ENCODE measurements at regions not wholly inside any gene's neighbourhood (a gene's known extent, or its start where the extent isn't known, plus 50 kb on each side); places are given as distances from the start of the nearest gene placed in this dataset.

DNA sequence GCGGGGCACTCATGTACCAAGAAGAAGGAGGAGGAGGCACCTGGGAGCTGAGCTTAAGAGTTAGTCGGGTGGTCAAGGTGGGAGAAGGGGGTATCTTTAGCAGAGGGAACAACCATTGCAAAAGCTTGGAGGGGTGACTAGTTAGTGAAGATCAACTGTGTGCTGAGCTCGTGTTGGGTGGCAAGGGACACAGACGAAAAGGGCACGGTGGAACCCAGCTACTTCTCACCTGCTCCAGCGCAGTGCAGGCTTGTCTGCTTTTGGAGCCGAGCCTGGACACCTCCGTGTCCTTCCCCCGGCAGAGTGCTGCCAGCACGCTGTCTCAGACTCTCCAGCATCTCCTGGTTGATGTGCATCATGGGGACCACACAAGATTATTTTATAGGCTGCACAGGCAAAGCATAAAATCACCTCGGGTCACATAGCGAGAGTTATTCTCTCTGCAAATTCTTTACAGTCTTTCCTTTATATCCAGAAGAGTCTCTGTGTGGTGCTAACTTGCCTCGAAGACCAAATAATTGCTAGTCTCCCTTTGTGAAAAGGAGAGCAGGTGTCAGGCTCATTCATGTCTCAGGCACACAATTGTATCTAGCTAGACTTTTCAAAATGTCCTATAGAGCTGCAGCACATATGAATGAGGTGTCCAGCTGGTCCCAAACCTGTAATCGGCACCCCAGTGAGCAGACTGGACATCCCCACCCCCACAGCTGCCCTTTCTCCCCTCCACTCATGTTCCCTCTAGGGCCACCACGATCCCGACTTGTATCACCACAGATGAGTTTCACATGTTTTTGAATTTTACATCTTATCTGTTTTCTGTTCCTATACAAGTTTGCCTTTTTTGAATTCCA is 123.4 kb downstream of the CEBPB start:
- Histone ChIP-seq H3K27ac (ENCODE audit: insufficient read depth, low read depth, low read length) (no peak overlapping the region), H3K9ac (replicated peaks; ENCODE audit: extremely low read depth, insufficient read depth, low read length) (no peak overlapping the region), H3K9me3 (replicated peaks; ENCODE audit: control insufficient read depth, insufficient read depth, low read length) (no peaks in the 10 kb centered on the region), H3K36me3 (ENCODE audit: control insufficient read depth in 2 of 2, extremely low read depth in 1 of 2, insufficient read depth in 2 of 2, low read length in 2 of 2) (no peaks in the 10 kb centered on the region), H3K4me3 (replicated peaks in 1 of 3; ENCODE audit: insufficient read depth in 1 of 3, low read depth in 1 of 3, low read length in 3 of 3) (no peak overlapping the region), H3K79me2 (ENCODE audit: control insufficient read depth, insufficient read depth, low read length) (no peaks in the 10 kb centered on the region), H3K27me3 (ENCODE audit: control insufficient read depth in 2 of 2, insufficient read depth in 2 of 2, low read length in 2 of 2) (peaks cover 0 to 8% of the 10 kb centered on the region in 2 experiments), H3K4me2 (ENCODE audit: insufficient read depth, low read length) (no peak overlapping the region), H4K20me1 (replicated peaks; ENCODE audit: control insufficient read depth, extremely low read depth, insufficient read depth, low read length) (no peaks in the 10 kb centered on the region), H3K4me1 (ENCODE audit: control insufficient read depth, extremely low read depth, insufficient read depth, low read length) (peaks cover 6% of the 10 kb centered on the region), H2AFZ (ENCODE audit: low read depth, low read length) (no peak overlapping the region), H3K9me1 (replicated peaks; ENCODE audit: control insufficient read depth, extremely low read depth, insufficient read depth, low read length) (no peaks in the 10 kb centered on the region)
- ChIA-PET CTCF (no interaction called here), POLR2A (no interaction called here)
- no peak for FAIRE-seq
- dilution Hi-C loops (cut with MboI; ENCODE audit: extremely low pct_ligation_motif_present, low sequenced_read_pairs) (no loop called here), intact Hi-C loops (cut with micrococcal nuclease) (no loop called here)
- DNase-seq (ENCODE audit: low read depth, low spot score) = no peak
- TF ChIP-seq JUN (IDR thresholded peaks at IDR 0.05; ENCODE audit: borderline replicate concordance, insufficient read depth, insufficient read length, low read depth) (no peak), EZH2 (IDR thresholded peaks at IDR 0.05; ENCODE audit: borderline replicate concordance, low read depth, low read length, severe bottlenecking) (no peak), POLR2A (IDR thresholded peaks at IDR 0.05; ENCODE audit: low read depth, low read length) (no peak)
- TF ChIP-seq, protein P1, sequence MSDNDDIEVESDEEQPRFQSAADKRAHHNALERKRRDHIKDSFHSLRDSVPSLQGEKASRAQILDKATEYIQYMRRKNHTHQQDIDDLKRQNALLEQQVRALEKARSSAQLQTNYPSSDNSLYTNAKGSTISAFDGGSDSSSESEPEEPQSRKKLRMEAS (IDR thresholded peaks at IDR 0.05; ENCODE audit: insufficient read depth, insufficient read length) = no peak
- BruUV-seq (replicated peaks) = no TSS peak

DNA sequence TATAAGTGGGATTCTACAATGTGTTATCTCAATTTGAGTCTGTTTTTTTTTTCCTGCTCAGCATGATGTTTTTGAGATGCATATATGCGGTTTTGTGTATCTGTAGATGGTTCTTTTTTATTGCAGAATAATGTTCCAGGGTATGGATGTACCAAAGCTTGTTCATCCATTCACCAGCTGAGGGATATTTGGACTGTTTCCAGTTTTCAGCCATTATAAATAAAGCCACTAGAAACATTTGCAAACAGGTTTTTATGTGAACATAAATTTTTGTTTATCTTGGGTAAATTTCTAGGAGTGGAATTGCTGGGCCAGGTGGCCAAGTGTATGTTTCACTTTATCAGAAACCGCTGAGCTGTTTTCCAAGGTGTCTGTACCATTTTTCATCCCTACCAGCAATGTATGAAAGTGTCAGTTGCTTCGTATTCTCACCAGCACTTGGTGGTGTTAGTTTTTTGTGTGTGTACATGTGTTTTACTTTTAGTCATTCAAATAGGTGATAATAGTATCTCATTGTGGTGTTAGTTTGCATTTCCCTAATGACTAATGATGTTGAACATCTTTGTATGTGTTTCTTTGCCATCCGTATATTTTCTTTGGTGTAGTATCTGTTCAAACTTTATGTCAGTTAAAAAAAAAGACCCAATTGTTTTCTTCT is 124.2 kb downstream of the CEBPB start:
- no peak overlapping the region for H2AFZ ChIP-seq (ENCODE audit: low read depth, low read length)
- no peak overlapping the region for H3K4me2 ChIP-seq (ENCODE audit: insufficient read depth, low read length)
- no peak overlapping the region for H3K4me3 ChIP-seq (replicated peaks in 1 of 3; ENCODE audit: insufficient read depth in 1 of 3, low read depth in 1 of 3, low read length in 3 of 3)
- intact Hi-C loops (cut with micrococcal nuclease) = no loop called here
- no peak for FAIRE-seq
- no peak overlapping the region for H3K9ac ChIP-seq (replicated peaks; ENCODE audit: extremely low read depth, insufficient read depth, low read length)
- DNase-seq (ENCODE audit: low read depth, low spot score) = no peak
- CTCF ChIA-PET = no interaction called here
- BruUV-seq (replicated peaks) = no TSS peak
- H3K9me3 ChIP-seq (replicated peaks; ENCODE audit: control insufficient read depth, insufficient read depth, low read length) = no peaks in the 10 kb centered on the region
- peaks cover 6% of the 10 kb centered on the region for H3K4me1 ChIP-seq (ENCODE audit: control insufficient read depth, extremely low read depth, insufficient read depth, low read length)
- no peaks in the 10 kb centered on the region for H3K36me3 ChIP-seq (ENCODE audit: control insufficient read depth in 2 of 2, extremely low read depth in 1 of 2, insufficient read depth in 2 of 2, low read length in 2 of 2)
- H3K27ac ChIP-seq (ENCODE audit: insufficient read depth, low read depth, low read length) = no peak overlapping the region
- TF ChIP-seq POLR2A (IDR thresholded peaks at IDR 0.05; ENCODE audit: low read depth, low read length) = no peak
- TF ChIP-seq JUN (IDR thresholded peaks at IDR 0.05; ENCODE audit: borderline replicate concordance, insufficient read depth, insufficient read length, low read depth) = no peak
- TF ChIP-seq, protein P2, sequence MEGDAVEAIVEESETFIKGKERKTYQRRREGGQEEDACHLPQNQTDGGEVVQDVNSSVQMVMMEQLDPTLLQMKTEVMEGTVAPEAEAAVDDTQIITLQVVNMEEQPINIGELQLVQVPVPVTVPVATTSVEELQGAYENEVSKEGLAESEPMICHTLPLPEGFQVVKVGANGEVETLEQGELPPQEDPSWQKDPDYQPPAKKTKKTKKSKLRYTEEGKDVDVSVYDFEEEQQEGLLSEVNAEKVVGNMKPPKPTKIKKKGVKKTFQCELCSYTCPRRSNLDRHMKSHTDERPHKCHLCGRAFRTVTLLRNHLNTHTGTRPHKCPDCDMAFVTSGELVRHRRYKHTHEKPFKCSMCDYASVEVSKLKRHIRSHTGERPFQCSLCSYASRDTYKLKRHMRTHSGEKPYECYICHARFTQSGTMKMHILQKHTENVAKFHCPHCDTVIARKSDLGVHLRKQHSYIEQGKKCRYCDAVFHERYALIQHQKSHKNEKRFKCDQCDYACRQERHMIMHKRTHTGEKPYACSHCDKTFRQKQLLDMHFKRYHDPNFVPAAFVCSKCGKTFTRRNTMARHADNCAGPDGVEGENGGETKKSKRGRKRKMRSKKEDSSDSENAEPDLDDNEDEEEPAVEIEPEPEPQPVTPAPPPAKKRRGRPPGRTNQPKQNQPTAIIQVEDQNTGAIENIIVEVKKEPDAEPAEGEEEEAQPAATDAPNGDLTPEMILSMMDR (IDR thresholded peaks at IDR 0.05; ENCODE audit: extremely low read depth in 1 of 2, insufficient read depth in 1 of 2, low read depth in 1 of 2, low read length in 2 of 2) = no peak
- TF ChIP-seq POLR2AphosphoS5 (IDR thresholded peaks at IDR 0.05; ENCODE audit: insufficient read depth, low read depth, low read length) = no peak
- no peak for TF ChIP-seq MYC (IDR thresholded peaks at IDR 0.05; ENCODE audit: low read depth, low read length)
- no peak for TF ChIP-seq FOS (IDR thresholded peaks at IDR 0.05; ENCODE audit: borderline replicate concordance, insufficient read depth, low read length)
- TF ChIP-seq, protein P1 (IDR thresholded peaks at IDR 0.05; ENCODE audit: insufficient read depth, insufficient read length) = no peak
- no peak for TF ChIP-seq GATA2 (IDR thresholded peaks at IDR 0.05; ENCODE audit: insufficient read depth, insufficient read length, low read depth, low read length)
- no peak for TF ChIP-seq EZH2 (IDR thresholded peaks at IDR 0.05; ENCODE audit: borderline replicate concordance, low read depth, low read length, severe bottlenecking)
- dilution Hi-C loops (cut with MboI; ENCODE audit: extremely low pct_ligation_motif_present, low sequenced_read_pairs) = no loop called here
- peaks cover 0 to 8% of the 10 kb centered on the region in 2 experiments for H3K27me3 ChIP-seq (ENCODE audit: control insufficient read depth in 2 of 2, insufficient read depth in 2 of 2, low read length in 2 of 2)
- POLR2A ChIA-PET = no interaction called here
- no peaks in the 10 kb centered on the region for H3K79me2 ChIP-seq (ENCODE audit: control insufficient read depth, insufficient read depth, low read length)
- no peaks in the 10 kb centered on the region for H3K9me1 ChIP-seq (replicated peaks; ENCODE audit: control insufficient read depth, extremely low read depth, insufficient read depth, low read length)
- H4K20me1 ChIP-seq (replicated peaks; ENCODE audit: control insufficient read depth, extremely low read depth, insufficient read depth, low read length) = no peaks in the 10 kb centered on the region

Measured in endothelial cell of umbilical vein (primary cell).